Transverse colon (tissue), 4 donors: ENCODE measurements at regions not wholly inside any gene's neighbourhood (a gene's known extent, or its start where the extent isn't known, plus 50 kb on each side); places are given as distances from the start of the nearest gene placed in this dataset.

Source experiments
- CTCF ChIP-seq, 5 experiments: fragments of 200-600 bp in 3 of 5; fragments of 450-650 bp in 2 of 5; sonication (generic) in 3 of 5; IDR thresholded peaks; 1 replicate in 2 of 5; 2 replicates in 3 of 5; pipeline ENCODE4 v1.5.1; 2016 to 2017; ENCODE audit warnings: antibody characterized with exemption in 5 of 5, inconsistent platforms in 3 of 5, mild to moderate bottlenecking in 2 of 5, moderate library complexity in 1 of 5
- EP300 ChIP-seq: sonication (generic); formaldehyde crosslinking; IDR thresholded peaks from one replicate; pipeline ENCODE4 v1.6.1; 2017; ENCODE audit warnings: antibody characterized with exemption, low read depth
- POLR2A ChIP-seq: fragments of 450-650 bp; IDR thresholded peaks from one replicate; pipeline ENCODE4 v1.6.1; 2016; ENCODE audit warnings: antibody characterized with exemption, mild to moderate bottlenecking, moderate library complexity
- POLR2AphosphoS5 ChIP-seq, 3 donors: sonication (generic); formaldehyde crosslinking; IDR thresholded peaks; one replicate each; pipeline ENCODE4 v1.6.1; 2016; ENCODE audit warnings: antibody characterized with exemption in 3 of 3

GRCh38 chr6:113287396-113287795 is 569.7 kb upstream of the MARCKS start:
- TF ChIP-seq CTCF (IDR thresholded peaks at IDR 0.05) (no peak), POLR2A (no peak), POLR2AphosphoS5 (IDR thresholded peaks at IDR 0.05) (no peak), EP300 (no peak)
